ENCODE measurements at regions not wholly inside any gene's neighbourhood (a gene's known extent, or its start where the extent isn't known, plus 50 kb on each side); places are given as distances from the start of the nearest gene placed in this dataset.

DNA sequence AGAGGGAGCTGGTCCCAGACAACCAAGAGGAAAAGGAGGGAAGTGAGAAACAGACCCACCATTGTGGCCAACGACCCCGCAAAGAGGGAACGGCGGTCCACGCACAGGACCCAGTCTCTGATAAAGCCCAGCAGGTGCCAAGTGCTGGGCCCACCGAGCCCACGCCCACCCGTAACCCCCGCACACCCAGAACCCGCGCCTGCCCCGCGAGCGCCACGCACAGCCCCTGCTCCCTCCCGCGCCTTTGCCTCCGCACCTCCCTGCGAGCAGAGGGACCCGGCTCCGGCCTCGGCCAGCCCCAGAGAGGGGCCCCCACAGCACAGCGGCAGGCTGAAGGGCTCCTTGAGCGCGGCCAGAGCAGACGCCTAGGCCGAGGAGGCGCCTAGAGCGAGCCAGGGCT, 1192.2 kb downstream of the PCDH17 start:
- TF ChIP-seq, protein P1, sequence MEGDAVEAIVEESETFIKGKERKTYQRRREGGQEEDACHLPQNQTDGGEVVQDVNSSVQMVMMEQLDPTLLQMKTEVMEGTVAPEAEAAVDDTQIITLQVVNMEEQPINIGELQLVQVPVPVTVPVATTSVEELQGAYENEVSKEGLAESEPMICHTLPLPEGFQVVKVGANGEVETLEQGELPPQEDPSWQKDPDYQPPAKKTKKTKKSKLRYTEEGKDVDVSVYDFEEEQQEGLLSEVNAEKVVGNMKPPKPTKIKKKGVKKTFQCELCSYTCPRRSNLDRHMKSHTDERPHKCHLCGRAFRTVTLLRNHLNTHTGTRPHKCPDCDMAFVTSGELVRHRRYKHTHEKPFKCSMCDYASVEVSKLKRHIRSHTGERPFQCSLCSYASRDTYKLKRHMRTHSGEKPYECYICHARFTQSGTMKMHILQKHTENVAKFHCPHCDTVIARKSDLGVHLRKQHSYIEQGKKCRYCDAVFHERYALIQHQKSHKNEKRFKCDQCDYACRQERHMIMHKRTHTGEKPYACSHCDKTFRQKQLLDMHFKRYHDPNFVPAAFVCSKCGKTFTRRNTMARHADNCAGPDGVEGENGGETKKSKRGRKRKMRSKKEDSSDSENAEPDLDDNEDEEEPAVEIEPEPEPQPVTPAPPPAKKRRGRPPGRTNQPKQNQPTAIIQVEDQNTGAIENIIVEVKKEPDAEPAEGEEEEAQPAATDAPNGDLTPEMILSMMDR (conservative IDR thresholded peaks at IDR 0.05; ENCODE audit: low read depth in 2 of 2), result no peak
- no peak for TF ChIP-seq POLR2AphosphoS5 (IDR thresholded peaks at IDR 0.05; ENCODE audit: low read depth)

Data from GM23338 (cell line).